Liver (tissue), 8 donors: ENCODE measurements at regions not wholly inside any gene's neighbourhood (a gene's known extent, or its start where the extent isn't known, plus 50 kb on each side); places are given as distances from the start of the nearest gene placed in this dataset.

Experiments
- DNase-seq: peaks from one replicate; pipeline ENCODE4 v3.0.0-alpha.2; 2017; ENCODE audit warnings: low spot score
- H3K27ac ChIP-seq, 2 donors: one replicate each; pipeline ENCODE4 v1.7.0; 2013; ENCODE audit warnings: inconsistent platforms in 2 of 2, low read length in 2 of 2, control low read depth in 1 of 2, low read depth in 1 of 2, mild to moderate bottlenecking in 1 of 2
- H3K27me3 ChIP-seq, 4 donors: one replicate each; pipeline versions ENCODE4 v1.6.1 to v1.7.0; 2013; ENCODE audit warnings: low read length in 3 of 4, inconsistent platforms in 1 of 4, mild to moderate bottlenecking in 1 of 4, moderate library complexity in 1 of 4; ENCODE audit not compliant: control insufficient read depth in 4 of 4, insufficient read depth in 4 of 4
- H3K36me3 ChIP-seq, 4 donors: one replicate each; pipeline versions ENCODE4 v1.6.1 to v1.7.0; 2013; ENCODE audit warnings: low read length in 3 of 4, mild to moderate bottlenecking in 3 of 4, low read depth in 1 of 4, moderate library complexity in 1 of 4; ENCODE audit not compliant: control insufficient read depth in 4 of 4, insufficient read depth in 3 of 4
- H3K4me1 ChIP-seq, 4 donors: one replicate each; pipeline versions ENCODE4 v1.6.1 to v1.7.0; 2013; ENCODE audit warnings: low read length in 3 of 4, mild to moderate bottlenecking in 3 of 4, moderate library complexity in 1 of 4; ENCODE audit not compliant: control insufficient read depth in 4 of 4, insufficient read depth in 4 of 4
- H3K4me3 ChIP-seq, 3 donors: one replicate each; pipeline versions ENCODE4 v1.6.1 to v1.7.0; 2013; ENCODE audit warnings: low read length in 3 of 3, control low read depth in 1 of 3, low read depth in 1 of 3, mild to moderate bottlenecking in 1 of 3
- H3K9ac ChIP-seq, 2 donors: one replicate each; pipeline ENCODE4 v1.7.0; 2013; ENCODE audit warnings: low read length in 2 of 2, mild to moderate bottlenecking in 2 of 2, moderate library complexity in 2 of 2, control low read depth in 1 of 2, low read depth in 1 of 2
- H3K9me3 ChIP-seq, 4 donors: one replicate each; pipeline versions ENCODE4 v1.6.1 to v1.7.0; 2013; ENCODE audit warnings: low read length in 3 of 4; ENCODE audit not compliant: control insufficient read depth in 4 of 4
- ATF3 ChIP-seq: IDR thresholded peaks from 2 replicates; pipeline ENCODE4 v1.6.1; 2016; ENCODE audit warnings: antibody characterized with exemption
- CTCF ChIP-seq: fragments of 150-350 bp; IDR thresholded peaks from 2 replicates; pipeline ENCODE4 v1.5.1; 2017; ENCODE audit warnings: improper control_type of control experiment, low read depth, low read length; ENCODE audit not compliant: missing input control
- EGR1 ChIP-seq, 2 donors: IDR thresholded peaks; 2 replicates each; pipeline ENCODE4 v1.6.1; 2016 to 2018; ENCODE audit warnings: antibody characterized with exemption in 2 of 2, low read depth in 2 of 2
- FOXA1 ChIP-seq: IDR thresholded peaks from 2 replicates; pipeline ENCODE4 v1.6.1; 2016; ENCODE audit warnings: antibody characterized with exemption
- FOXA2 ChIP-seq: IDR thresholded peaks from 2 replicates; pipeline ENCODE4 v1.6.1; 2016; ENCODE audit warnings: antibody characterized with exemption
- GABPA ChIP-seq, 2 donors: IDR thresholded peaks in 1 of 2; conservative IDR thresholded peaks in 1 of 2; 2 replicates each; pipeline ENCODE4 v1.6.1; 2016; ENCODE audit warnings: antibody characterized with exemption in 2 of 2, mild to moderate bottlenecking in 1 of 2, moderate library complexity in 1 of 2
- HNF4A ChIP-seq, 2 donors: conservative IDR thresholded peaks; 2 replicates each; pipeline ENCODE4 v1.6.1; 2016; ENCODE audit warnings: antibody characterized with exemption in 2 of 2, mild to moderate bottlenecking in 2 of 2
- HNF4G ChIP-seq: IDR thresholded peaks from 2 replicates; pipeline ENCODE4 v1.6.1; 2016; ENCODE audit warnings: antibody characterized with exemption
- JUND ChIP-seq, 2 donors: IDR thresholded peaks; 2 replicates each; pipeline ENCODE4 v1.6.1; 2016; ENCODE audit warnings: antibody characterized with exemption in 2 of 2
- MAX ChIP-seq: IDR thresholded peaks from 2 replicates; pipeline ENCODE4 v1.6.1; 2016; ENCODE audit warnings: antibody characterized with exemption
- NR2F2 ChIP-seq: IDR thresholded peaks from 2 replicates; pipeline ENCODE4 v1.6.1; 2016; ENCODE audit warnings: antibody characterized with exemption
- RAD21 ChIP-seq, 2 donors: IDR thresholded peaks; 2 replicates each; pipeline ENCODE4 v1.6.1; 2016; ENCODE audit warnings: antibody characterized with exemption in 2 of 2, mild to moderate bottlenecking in 2 of 2
- REST ChIP-seq: IDR thresholded peaks from 2 replicates; pipeline ENCODE4 v1.6.1; 2016; ENCODE audit warnings: antibody characterized with exemption, mild to moderate bottlenecking
- RXRA ChIP-seq, 2 donors: IDR thresholded peaks; 2 replicates each; pipeline ENCODE4 v1.6.1; 2017 to 2018; ENCODE audit warnings: antibody characterized with exemption in 2 of 2, mild to moderate bottlenecking in 1 of 2
- SP1 ChIP-seq: IDR thresholded peaks from 2 replicates; pipeline ENCODE4 v1.6.1; 2018; ENCODE audit warnings: antibody characterized with exemption, mild to moderate bottlenecking
- TAF1 ChIP-seq: conservative IDR thresholded peaks from 2 replicates; pipeline ENCODE4 v1.6.1; 2016; ENCODE audit warnings: antibody characterized with exemption, mild to moderate bottlenecking
- YY1 ChIP-seq: IDR thresholded peaks from 2 replicates; pipeline ENCODE4 v1.6.1; 2016; ENCODE audit warnings: antibody characterized with exemption, mild to moderate bottlenecking
- ZBTB33 ChIP-seq: IDR thresholded peaks from 2 replicates; pipeline ENCODE4 v1.6.1; 2016; ENCODE audit warnings: antibody characterized with exemption
- WGBS: extraction: QIAGEN DNeasy Blood & Tissue Kit; methylation state at CpG from one replicate; pipeline ENCODE4 v1.1.7; 2013; 5-methylcytosine and 5-hydroxymethylcytosine counted together
- donor health status: healthy.
- donor health status: healthy.
- donor health status: healthy.
- donor health status: healthy.
- donor health status: healthy.

- H3K9ac ChIP-seq = no peak overlapping the region
- WGBS = 76% methylated on average over 2 of the region's 2 CpGs
- no peak for TF ChIP-seq JUND (IDR thresholded peaks at IDR 0.05)
- TF ChIP-seq ATF3 = no peak
- TF ChIP-seq GABPA (IDR thresholded peaks at IDR 0.05 in 1 of 2, conservative IDR thresholded peaks at IDR 0.05 in 1 of 2) = no peak
- no peak for TF ChIP-seq CTCF
- TF ChIP-seq RAD21 (IDR thresholded peaks at IDR 0.05) = no peak
- no peak for TF ChIP-seq MAX
- TF ChIP-seq FOXA2 = no peak
- TF ChIP-seq ZBTB33 = no peak
- no peak for TF ChIP-seq HNF4A (conservative IDR thresholded peaks at IDR 0.05)
- TF ChIP-seq REST = no peak
These were observed 500.3 kb upstream of the GRIA1 start for GRCh38 chr5:152990217-152990616.

GRCh38 chr5:152990649-152991048, 499.8 kb upstream of the GRIA1 start:
- no peaks in the 10 kb centered on the region for H3K27me3 ChIP-seq
- H3K4me1 ChIP-seq = no peaks in the 10 kb centered on the region
- no peak overlapping the region for H3K9ac ChIP-seq
- H3K9me3 ChIP-seq = no peaks in the 10 kb centered on the region
- H3K27ac ChIP-seq = no peak overlapping the region
- 70% methylated on average over 2 of the region's 2 CpGs for WGBS
- H3K36me3 ChIP-seq = no peaks in the 10 kb centered on the region
- DNase-seq = no peak
- H3K4me3 ChIP-seq = no peak overlapping the region
- TF ChIP-seq HNF4G (no peak), HNF4A (conservative IDR thresholded peaks at IDR 0.05) (no peak), NR2F2 (no peak), ATF3 (no peak), YY1 (no peak), EGR1 (IDR thresholded peaks at IDR 0.05; ENCODE audit: low read depth in 2 of 2) (no peak), GABPA (IDR thresholded peaks at IDR 0.05 in 1 of 2, conservative IDR thresholded peaks at IDR 0.05 in 1 of 2) (no peak), FOXA1 (no peak), ZBTB33 (no peak), FOXA2 (no peak), RXRA (IDR thresholded peaks at IDR 0.05) (no peak), JUND (IDR thresholded peaks at IDR 0.05) (no peak), RAD21 (IDR thresholded peaks at IDR 0.05) (no peak), SP1 (no peak), TAF1 (no peak), CTCF (no peak)

More at GRCh38 chr5:152990217-152990616, 500.3 kb upstream of the GRIA1 start:
- no peak overlapping the region for H3K27ac ChIP-seq
- no peaks in the 10 kb centered on the region for H3K9me3 ChIP-seq
- H3K27me3 ChIP-seq = no peaks in the 10 kb centered on the region
- no peaks in the 10 kb centered on the region for H3K4me1 ChIP-seq
- no peaks in the 10 kb centered on the region for H3K36me3 ChIP-seq
- DNase-seq = no peak
- no peak overlapping the region for H3K4me3 ChIP-seq
